CD4-positive, alpha-beta T cell treated with Interleukin-12 subunit alpha and Interleukin-12 subunit beta, for 1 hour (primary cell): ENCODE measurements at regions not wholly inside any gene's neighbourhood (a gene's known extent, or its start where the extent isn't known, plus 50 kb on each side); places are given as distances from the start of the nearest gene placed in this dataset.
"Not testable (repeated sequence)": the region's sequence is repeated elsewhere in the genome, so short reads cannot be mapped to it uniquely, and the experiment has no call there.

ENCODE experiments used
- DNase-seq: peaks from one replicate; pipeline ENCODE4 v3.0.0-alpha.2; 2020

DNA sequence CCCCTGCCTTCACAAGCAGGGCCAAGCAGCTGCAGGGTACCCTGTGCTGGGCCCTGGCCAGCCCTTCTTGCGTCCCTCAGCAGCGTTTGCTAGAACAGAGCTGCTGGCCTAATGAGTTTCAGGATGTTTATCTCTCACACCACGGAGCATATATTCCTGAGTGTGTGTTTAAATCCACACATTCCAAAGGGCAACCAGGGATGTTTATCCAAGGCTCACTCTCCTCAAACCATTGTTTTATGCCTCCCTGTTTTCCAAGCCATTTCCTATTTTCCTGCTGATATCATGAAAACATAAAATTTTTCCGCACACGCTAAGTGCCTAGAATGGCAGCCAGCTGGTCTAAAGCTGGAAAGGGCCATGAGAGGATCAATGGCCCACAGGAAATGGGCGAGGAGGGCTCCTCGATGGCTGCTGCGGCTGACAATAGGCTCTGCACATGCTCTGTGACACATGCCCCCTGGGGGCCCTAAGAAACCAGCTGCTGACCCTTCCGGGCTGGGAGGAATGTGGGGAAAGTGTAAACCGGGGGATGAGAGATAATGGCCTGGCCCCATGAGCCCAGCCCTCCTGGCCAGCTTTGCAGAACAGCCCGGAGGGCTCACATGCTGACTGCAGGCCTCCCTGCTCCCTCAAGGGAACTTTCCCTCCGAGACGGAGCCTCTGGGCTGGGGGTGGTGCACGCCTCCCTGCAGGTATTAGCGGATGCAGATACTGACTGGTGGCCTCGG lies 194.0 kb downstream of the NDUFA10 start:
- no peak for DNase-seq

- DNase-seq: no peak
Measured at GRCh38 chr2:239830121-239831000, 194.8 kb downstream of the NDUFA10 start.

GRCh38 chr2:239829326-239829725 lies 195.8 kb downstream of the NDUFA10 start:
- DNase-seq: no peak

- DNase-seq: not testable (repeated sequence)
Measured at GRCh38 chr2:239828973-239829275, 196.2 kb downstream of the NDUFA10 start.

DNA sequence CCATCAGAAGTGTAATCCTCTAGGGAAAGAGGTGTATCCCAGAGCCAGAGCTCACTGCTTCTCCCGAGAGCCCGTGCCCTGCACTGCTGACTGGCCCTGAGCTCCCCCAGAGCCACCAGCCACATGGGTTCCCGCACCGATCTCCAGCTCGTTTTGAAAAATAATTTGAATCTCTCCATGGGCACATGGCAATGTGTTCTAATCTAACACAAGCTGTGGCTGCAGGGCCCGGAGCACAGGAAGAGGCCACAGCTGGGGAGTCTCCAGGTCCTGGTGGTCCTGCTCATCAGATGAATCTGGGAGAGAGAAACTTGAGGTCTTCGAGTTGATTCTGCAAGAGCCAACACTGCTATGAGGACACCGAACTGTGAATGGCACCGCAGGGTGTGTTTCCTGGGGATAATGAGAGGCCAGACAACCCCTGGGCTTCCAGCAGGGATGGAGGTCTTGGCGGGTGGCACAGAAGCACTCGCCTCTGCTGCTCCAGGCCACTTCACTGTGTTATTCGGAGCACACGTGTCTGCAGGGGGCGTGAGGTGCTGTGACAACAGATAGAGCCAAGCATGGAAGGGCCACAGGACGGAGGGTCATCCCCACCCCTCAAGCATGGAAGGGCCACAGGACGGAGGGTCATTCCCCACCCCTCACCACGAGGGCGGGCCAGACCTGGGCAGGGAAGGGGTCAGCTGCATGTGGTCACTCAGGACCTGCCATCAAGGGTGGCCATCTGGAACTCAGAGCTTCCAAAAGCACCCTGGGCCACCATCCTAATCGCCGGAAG lies 196.8 kb downstream of the NDUFA10 start:
- no peak for DNase-seq

- no peak for DNase-seq
Measured at GRCh38 chr2:239827523-239827890, 197.6 kb downstream of the NDUFA10 start.

DNA sequence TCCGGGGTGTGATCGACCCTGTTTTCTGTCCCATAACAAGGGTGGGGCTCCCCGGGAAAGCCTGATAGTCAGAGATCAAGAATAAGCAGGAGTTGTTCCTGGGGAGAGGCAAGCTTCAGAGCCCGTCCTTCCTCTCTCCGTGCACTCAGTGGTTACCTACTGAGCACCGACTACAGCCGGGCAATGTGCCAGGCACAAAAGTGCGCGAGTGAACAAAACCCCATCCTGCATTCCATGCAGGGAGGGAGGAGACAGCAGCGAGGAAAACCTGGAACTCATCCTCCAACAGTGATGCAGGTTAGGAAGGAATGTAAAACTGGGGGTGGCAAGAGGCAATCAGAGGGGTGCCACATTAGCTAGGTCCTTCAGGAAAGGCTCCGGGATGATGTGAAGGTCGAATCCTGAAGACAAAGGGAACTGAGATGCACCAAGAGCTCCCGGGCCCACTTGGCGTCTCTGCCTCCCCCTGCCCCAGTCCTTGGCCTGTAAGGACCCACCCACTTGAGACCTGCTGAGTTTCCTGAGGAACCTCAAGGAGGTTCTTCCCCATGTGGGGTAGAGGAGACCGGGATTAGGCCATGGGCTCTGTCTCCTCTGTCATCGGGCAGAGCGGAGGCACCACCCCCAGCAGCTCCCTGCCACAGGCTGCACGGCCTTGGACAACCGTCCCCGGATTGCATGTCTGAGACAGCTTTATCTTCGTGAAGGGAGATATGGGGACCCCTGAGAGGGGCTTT lies 198.2 kb downstream of the NDUFA10 start:
- no peak for DNase-seq

- DNase-seq: no peak
Measured at GRCh38 chr2:239826376-239826775, 198.8 kb downstream of the NDUFA10 start.

DNA sequence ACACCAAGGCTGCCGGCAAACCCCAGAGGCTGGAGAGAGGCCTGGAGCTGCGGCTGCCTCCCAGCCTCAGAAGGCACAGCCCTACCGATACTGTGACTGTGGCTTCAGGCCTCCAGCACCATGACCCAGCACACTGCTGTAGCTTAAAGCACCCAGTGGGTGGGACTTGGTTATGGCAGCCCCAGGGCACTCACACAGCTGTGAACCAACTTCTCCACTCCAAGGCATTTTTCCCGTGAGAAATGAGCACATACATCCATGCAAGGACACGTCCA lies 199.5 kb downstream of the NDUFA10 start:
- DNase-seq: no peak

- DNase-seq: no peak
Measured at GRCh38 chr2:239824866-239825704, 200.1 kb downstream of the NDUFA10 start.

- no peak for DNase-seq
Measured at GRCh38 chr2:239824046-239824694, 201.0 kb downstream of the NDUFA10 start.

DNA sequence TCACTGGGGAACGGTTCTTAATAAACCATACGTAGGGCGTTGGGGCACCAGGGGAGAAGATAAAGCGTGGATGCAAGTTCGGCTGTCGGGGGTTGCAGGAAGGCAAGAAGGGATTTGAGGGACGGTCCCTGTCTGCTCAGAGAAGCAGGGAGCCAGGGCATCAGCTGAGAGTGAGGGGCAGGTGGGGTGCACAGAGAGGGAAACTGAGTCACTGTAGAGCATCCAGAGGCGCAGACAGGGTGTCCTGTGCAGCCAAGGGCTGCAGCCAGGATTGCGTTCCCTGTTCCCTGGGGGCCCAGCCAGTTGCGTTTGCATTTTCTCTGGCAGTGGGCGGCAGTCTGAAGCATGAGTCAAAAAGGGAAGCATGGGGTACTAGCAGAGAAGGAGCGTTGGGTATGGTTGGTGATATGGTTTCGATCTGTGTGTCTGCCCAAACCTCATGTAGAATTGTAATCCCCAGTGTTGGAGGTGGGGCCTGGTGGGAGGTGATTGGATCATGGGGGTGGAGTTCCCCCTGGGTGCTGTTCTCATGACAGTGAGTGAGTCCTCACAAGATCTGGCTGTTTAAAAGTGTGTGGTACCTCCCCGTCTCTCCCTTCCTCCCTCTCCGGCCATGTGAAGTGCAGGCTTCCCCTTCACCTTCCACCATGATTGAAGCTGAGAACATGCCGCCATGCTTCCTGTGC lies 202.9 kb downstream of the NDUFA10 start:
- DNase-seq: no peak

DNA sequence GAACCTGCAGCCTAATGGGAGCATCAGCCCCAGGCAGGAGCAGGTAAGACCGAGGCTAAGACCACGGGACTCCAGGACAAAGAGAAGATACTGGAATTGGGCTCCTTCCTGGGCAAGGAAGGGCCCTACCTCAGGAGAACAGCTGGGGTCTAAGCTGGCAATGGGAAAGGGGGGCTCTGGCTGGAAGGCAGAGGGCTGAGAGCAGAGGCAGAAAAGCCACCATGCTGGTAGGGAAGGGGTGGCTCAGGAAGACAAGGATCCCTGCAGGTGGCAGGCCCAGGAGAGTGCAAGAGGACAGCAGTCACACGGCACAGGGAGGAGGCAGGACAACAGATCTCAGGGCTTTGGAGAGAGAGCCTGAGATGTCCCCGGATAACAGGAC lies 203.5 kb downstream of the NDUFA10 start:
- DNase-seq: no peak

DNA sequence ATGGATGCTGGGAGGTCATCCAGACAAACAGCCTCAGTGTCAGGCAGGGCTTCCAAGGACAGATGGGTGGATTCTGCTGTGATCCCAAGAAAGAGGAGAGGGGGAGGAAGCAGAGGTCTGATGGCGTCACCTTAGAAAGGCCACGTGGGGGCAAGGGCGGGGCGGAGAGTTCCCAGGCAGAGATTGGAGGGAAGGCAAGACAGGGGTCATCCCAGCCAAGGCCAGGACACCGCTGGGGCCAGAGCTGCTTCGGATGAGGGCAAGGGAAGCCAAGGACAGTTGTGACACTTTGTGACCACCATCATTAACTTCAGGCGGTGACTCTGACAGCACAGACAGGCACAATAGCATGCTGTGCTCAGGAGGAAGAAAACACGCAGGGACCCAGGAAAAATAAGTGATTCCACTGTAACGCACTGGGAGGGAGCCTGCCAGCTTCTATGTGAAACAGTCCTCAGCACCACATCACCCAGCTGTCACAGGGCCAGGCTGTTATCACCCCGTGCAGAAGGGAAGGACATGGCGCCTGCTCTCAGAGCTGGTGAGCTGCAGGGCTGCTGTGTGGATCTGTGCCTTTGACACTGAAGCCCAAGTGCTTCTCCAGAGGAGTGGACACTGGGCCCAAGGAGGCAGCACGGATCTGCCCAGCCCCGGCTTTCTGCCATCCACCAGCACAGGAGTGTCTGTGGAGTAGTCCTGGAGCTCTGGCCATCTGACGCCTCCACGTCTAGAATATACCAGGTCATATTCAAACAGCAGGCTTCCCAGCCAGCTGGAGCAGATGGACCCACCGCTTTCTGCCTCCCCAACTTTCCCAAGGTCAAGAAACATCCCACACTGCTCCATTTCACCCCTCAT lies 204.1 kb downstream of the NDUFA10 start:
- no peak for DNase-seq

GRCh38 chr2:239819974-239820555 lies 205.1 kb downstream of the NDUFA10 start:
- DNase-seq: no peak

DNA sequence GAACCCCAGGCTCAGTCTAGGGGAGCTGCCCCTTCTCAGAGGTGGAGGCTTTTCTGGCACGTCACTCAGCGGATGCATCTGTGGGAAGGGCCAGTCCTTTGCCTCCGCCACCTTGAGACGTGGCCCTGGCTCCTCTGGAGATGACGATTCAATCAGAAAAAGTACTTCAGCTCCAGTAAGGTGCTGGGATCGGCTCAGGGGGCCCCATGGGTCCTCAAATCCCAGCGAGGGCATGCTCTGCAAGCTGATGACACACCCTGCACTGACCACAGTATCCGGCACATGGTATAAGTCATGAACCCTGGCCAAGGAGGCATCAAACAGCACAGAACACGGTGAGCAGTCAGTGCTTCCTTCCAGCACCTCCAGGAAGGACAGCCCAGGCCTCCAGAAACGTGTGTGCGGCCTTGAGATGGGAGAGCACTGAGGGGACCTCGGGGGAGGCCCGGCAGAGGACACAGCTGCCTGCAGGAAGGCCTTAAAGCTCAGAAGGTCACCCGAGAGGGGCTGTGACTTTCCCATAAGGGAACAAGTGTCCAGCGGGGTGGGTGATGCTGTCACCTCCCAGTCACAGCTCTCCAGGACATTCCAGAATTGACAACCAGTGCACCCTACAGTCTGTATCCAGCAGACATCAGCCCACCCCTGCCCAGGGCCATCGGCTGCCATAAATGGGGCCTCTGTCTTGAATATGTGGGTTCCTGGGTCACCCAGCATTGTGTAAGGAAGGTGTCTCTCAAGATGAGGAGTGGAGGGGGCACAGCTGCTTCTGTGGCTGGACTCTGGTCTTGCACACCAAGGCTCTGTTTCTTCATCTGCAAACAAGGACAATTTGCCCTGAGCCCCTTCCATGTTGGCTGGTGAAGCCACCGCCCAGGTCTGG lies 205.8 kb downstream of the NDUFA10 start:
- DNase-seq: no peak

DNA sequence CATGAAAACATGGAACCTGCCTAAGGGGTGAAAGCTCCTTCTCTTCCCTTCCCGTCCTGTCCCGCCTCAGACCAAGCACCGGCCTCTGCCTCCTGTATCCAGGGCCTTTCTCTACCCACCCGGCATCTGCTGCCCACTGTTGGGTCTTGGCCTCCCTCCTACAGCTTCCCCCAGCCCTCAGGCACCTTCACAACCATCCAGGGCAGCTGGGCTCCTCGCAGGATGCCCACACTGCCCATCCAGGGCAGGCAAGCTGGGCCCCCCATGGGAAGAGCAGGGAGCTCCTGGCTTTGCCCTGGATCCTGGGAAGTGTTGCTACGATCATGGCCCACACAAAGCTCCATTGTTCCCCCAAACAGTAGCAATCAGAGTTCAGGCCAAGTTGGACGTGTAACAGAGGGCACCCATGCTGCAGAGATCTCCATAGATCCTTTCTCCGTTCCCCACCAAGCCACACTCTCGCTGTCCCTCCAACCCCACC lies 206.6 kb downstream of the NDUFA10 start:
- DNase-seq: no peak

DNA sequence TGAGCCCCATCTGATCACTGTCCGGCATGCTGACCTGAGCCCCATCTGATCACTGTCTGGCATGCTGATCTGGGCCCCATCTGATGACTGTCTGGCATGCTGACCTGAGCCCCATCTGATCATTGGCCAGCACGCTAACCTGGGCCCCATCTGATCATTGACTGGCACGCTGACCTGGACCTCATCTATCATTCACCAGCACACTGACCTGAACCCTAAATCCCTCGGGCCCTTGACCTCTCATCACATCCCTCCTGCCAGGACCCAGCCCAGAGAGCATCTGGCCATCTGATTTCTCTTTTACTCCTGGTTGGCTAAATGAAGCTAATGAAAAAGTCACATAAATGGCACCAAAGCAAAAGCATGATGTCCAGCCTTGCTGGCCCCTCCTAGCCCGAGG lies 207.1 kb downstream of the NDUFA10 start:
- no peak for DNase-seq
